ENCODE measurements at regions not wholly inside any gene's neighbourhood (a gene's known extent, or its start where the extent isn't known, plus 50 kb on each side); places are given as distances from the start of the nearest gene placed in this dataset.

GRCh38 chr15:69685512-69686452 lies 233.2 kb downstream of the RPLP1 start:
- TF ChIP-seq EP300 (IDR thresholded peaks at IDR 0.05) (no peak), CTCF (IDR thresholded peaks at IDR 0.05) (no peak)
